ENCODE measurements at regions not wholly inside any gene's neighbourhood (a gene's known extent, or its start where the extent isn't known, plus 50 kb on each side); places are given as distances from the start of the nearest gene placed in this dataset.

GRCh38 chr1:184185347-184185746 lies 133.8 kb downstream of the TSEN15 start:
- TF ChIP-seq CTCF (IDR thresholded peaks at IDR 0.05 in 8 of 11, conservative IDR thresholded peaks at IDR 0.05 in 3 of 11) (no peak), POLR2A (IDR thresholded peaks at IDR 0.05) (no peak), POLR2AphosphoS5 (IDR thresholded peaks at IDR 0.05) (no peak)

Data from spleen (tissue), 7 donors.